DMS 273 (cell line): ENCODE measurements at regions not wholly inside any gene's neighbourhood (a gene's known extent, or its start where the extent isn't known, plus 50 kb on each side); places are given as distances from the start of the nearest gene placed in this dataset.
"Not testable (repeated sequence)": the region's sequence is repeated elsewhere in the genome, so short reads cannot be mapped to it uniquely, and the experiment has no call there.

Experiments
- DNase-seq: peaks from one replicate; lab custom pipeline; 2025; ENCODE audit not compliant: unreplicated experiment; lab: John Stamatoyannopoulos, UW

GRCh38 chr13:44853641-44854040 lies 135.6 kb downstream of the NUFIP1 start:
- no peak for DNase-seq

GRCh38 chr13:44848920-44849676 lies 140.2 kb downstream of the NUFIP1 start:
- peak; percentile 2 for DNase-seq

- not testable (repeated sequence) for DNase-seq
Observed at GRCh38 chr13:44845281-44846058, 143.8 kb downstream of the NUFIP1 start.

GRCh38 chr13:44844786-44845185 lies 144.5 kb downstream of the NUFIP1 start:
- DNase-seq: no peak

DNA sequence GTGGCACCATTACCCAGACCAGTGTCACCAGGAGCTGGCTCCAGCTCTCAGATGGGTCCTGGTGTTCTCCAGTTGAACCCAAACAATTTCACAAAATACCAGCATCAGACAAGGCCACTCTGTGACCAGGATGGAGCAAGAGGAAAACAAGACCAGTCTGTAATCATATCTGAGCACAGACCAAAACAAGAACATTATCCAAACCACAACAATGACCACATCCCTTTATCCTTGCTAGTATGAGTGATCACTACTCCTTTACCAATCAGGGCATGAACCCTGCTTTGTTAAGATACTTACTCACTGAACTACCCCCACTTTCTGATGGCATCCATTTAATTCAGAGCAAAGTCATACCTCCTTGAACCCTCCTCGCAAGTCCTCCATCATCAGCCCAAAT lies 145.9 kb downstream of the NUFIP1 start:
- DNase-seq: no peak

GRCh38 chr13:44842158-44842557 lies 147.1 kb downstream of the NUFIP1 start:
- no peak for DNase-seq

- no peak for DNase-seq
Observed at GRCh38 chr13:44840131-44840530, 149.1 kb downstream of the NUFIP1 start.

DNA sequence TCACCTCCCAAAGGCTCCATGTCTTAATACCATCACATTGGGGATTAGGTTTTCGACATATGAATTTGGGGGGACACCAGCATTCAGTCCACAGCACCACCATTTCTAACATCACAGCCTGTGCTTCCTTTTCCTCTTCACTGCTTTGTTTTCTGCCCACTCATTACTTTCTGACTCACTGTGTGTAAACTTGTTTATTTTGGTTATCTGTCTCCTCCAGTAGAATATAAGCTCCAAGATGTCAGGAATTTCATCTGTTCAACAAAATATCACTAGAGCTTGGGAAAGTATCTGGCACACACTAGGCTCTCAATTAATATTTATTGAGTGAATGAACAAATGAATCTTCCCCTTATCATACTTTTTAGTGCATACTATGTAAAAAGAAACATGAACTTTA lies 152.0 kb downstream of the NUFIP1 start:
- DNase-seq: no peak

DNA sequence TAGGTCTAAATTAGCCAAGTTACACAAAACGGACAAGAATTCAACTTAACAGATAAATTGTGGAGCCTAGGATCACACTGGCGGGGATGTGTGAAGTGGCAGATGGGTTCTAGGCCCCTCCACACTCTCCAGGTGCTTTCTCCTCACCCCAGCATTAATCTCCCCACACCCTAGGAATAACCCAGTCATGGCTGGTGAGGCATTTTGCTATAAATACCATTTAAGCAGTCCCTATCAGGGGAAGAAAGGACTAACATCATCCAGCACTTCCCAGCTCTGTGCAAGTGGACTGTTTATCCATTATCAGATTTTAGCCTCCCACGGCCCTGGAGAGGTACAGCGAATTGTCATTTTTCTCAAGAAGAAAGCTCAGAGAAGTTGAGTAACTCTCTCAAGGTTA lies 154.9 kb downstream of the NUFIP1 start:
- no peak for DNase-seq

GRCh38 chr13:44833626-44834025 lies 155.6 kb downstream of the NUFIP1 start:
- no peak for DNase-seq

DNA sequence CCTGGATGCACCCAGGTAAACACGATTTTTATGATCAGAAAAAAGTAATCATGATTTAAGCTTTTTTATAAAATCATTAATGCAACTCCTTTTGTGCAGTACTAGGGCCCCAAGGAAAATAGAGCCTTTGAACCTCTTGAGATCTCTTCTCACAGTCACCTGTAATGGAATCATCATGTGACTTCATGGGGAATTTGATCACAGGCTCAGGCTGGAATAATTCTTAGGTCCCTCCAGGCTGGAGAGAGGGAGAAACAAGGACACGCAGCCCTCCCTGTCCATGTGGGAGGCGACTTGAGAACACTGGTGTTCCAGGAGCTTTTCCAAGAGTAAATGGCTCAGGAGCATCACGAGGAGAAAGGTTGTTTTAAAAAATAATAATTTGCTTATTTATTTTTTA lies 156.1 kb downstream of the NUFIP1 start:
- DNase-seq: no peak

DNA sequence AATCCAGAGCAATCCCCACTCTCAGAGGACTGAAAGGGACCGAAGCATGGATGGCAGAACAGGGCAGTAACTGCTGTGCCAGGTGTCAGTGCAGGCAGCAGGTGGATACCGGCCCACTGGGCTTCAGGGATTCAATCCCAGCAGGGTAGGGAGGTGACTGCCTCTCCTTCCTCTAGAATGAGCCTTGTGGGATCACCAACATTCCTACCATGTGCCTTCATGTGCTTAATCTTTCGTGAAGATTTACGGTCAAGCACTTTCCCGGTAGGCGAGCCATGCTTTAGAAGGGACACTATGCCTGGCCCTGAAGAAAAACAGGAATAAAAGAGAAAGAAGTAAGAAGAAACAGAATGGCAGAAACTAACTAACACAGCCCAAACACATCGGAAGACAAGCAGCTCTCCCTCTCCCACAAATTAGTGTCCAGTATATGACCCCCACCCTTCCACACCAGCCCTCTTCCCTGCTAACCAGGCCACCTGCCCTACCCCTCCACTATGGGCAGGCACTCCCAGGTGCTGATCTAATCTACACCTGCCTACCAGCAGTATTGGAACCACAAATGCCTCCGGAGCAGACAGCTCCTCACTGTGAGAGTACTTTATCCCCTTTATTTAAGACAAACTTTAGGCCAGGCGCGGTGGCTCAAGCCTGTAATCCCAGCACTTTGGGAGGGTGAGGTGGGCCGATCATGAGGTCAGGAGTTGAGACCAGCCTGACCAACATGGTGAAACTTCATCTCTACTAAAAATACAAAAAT lies 162.5 kb downstream of the NUFIP1 start:
- no peak for DNase-seq

DNA sequence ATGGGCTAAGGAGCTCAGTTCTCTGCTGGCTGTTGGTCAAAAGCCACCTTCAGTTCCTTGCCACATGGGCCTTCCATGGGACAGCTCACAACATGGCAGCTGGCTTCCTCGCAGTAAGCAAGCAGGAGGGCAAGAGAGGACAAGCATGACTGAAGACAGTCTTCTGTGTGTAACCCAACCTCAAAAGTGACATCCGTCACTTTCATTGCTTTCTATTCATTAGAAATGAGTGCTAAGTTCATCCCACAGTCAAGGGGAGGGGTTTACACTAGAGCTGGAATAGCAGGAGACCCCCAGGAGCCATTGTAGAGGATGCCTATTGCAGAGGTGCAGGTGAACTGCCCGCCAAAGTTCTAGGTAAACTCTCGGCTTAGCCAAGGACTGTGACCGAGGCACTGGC lies 163.3 kb downstream of the NUFIP1 start:
- DNase-seq: no peak

DNA sequence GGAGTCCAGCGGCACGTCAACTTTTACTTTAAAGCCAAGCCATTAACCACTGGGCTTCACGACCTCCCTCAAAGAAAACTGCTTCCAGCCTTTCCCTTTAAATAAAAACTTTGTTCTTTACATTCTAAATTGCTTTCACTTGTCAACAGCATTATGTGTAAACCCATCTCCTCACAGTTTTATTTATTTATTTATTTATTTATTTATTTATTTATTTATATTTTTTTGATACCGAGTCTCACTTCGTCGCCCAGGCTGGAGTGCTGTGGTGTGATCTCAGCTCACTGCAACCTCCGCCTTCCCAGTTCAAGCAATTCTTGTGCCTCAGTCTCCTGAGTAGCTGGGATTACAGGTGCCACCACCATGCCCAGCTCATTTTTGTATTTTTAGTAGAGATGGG lies 165.7 kb downstream of the NUFIP1 start:
- not testable (repeated sequence) for DNase-seq

GRCh38 chr13:44822291-44822690 lies 167.0 kb downstream of the NUFIP1 start:
- DNase-seq: no peak

DNA sequence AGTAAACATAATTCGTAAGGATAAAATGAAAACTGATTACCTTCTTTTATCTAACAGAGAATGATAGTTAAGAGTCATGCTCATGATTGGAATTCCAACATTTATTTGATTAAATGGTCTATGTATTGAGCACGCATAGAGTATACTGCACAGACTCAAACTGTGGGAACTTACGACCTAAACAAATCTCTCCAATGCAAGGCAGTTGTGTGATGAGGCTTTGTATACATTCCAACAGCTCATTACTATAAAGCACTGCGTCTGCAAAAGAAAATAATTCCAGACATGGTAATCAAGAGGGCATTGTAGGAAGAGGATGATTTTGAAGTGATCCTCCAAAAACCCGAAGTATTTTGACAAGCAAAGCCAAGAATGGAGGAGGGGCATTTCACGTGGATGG lies 169.5 kb downstream of the NUFIP1 start:
- DNase-seq: no peak

DNA sequence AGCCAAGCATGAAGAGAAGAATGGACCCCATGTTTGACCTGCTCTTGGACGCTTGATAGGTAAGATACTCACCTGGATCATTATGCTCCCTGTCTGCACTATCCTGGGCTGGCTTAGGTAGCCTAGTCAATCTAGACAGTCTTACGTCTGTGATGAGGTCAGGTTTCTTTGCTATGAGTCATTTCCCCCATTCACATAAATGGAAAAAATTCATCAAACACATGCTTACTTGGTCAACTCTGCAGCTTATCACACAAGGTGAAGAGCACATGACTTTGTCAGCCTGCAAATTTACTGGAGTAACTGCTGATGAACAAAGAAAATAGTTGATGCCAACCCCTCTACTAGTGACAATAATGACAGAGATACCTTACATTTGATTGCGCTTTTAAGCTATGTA lies 170.0 kb downstream of the NUFIP1 start:
- no peak for DNase-seq

GRCh38 chr13:44818428-44818827 lies 170.8 kb downstream of the NUFIP1 start:
- DNase-seq: peak; percentile 37

- no peak for DNase-seq
Observed at GRCh38 chr13:44818016-44818415, 171.3 kb downstream of the NUFIP1 start.

DNA sequence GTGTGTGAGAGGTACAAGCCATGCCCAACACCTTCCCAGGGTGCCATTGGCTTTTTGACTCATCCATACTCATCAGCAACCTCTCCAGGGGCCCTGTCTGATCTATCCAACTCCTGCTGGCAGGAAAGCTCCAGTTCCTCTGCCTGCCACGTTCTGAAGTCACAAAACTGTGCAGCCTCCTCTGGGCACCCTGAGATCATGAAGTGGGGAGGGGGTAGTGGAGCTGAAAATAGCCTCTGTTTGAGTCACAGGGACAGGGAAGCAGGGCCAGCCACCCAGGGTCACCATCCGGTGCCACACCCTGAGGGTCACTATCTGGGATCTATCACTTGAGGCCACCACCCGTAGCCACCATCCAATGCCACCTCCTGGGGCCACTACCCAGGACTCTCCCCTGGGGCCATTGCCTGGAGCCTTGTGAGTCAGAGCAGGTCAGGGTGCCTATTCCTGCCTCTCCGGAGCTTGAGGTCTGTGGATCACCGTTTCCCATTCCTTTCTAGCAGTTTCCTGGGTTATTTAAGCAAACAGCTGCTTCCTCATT lies 172.1 kb downstream of the NUFIP1 start:
- DNase-seq: no peak

DNA sequence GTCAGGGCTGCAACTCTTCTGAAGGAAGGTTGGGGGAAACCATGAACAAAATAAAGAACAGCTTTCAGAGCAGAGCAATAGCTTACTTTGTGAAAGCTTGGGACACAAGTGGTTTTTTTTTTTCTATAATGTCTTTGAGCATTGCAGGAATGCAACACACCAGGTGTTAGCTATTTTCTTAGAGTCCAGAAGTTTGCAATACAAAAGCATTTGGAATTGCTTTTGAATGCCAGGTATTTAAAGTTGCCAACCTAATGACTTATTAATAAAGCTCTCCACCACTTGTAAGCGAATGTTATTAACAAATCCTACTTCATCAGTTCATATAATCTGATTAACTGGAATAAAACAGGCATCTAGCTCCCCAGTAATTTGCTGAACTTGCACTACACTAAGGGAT lies 172.6 kb downstream of the NUFIP1 start:
- DNase-seq: no peak
